IMR-90 (cell line): ENCODE measurements at regions not wholly inside any gene's neighbourhood (a gene's known extent, or its start where the extent isn't known, plus 50 kb on each side); places are given as distances from the start of the nearest gene placed in this dataset.

Experiments used
- ATAC-seq: fragments of 200-7000 bp; cut with Tn5 transposase; 2 replicates; pipeline ENCODE4 v1.9.1; 2020; ENCODE audit warnings: low read depth, mild to moderate bottlenecking, moderate library complexity
- BruUV-seq: library from RNA; stranded (reverse); fragments of 400-500 nt; replicated peaks from 2 replicates; lab custom pipeline; 2021; lab: Mats Ljungman, UMichigan
- CTCF ChIA-PET: fragments of 300-600 bp; formaldehyde crosslinking; extraction: SDS; loops from one replicate; lab custom pipeline; 2021; ENCODE audit warnings: antibody characterized with exemption; lab: Yijun Ruan, JAX
- POLR2A ChIA-PET: fragments of 300-600 bp; sonication (Branson Sonifier 250); formaldehyde crosslinking; loops from one replicate; lab custom pipeline; 2022; ENCODE audit warnings: antibody characterized with exemption; ENCODE audit not compliant: unreplicated experiment; lab: Charles Lee
- DNase-seq: peaks from one replicate; pipeline ENCODE4 v3.0.0; 2013
- H2AFZ ChIP-seq: replicated peaks from 2 replicates; pipeline ENCODE3; 2013; ENCODE audit warnings: low read length, mild to moderate bottlenecking; ENCODE audit not compliant: poor library complexity
- H2AK5ac ChIP-seq: 2 replicates; pipeline ENCODE4 v1.6.1; 2013; ENCODE audit warnings: low read depth, low read length, inconsistent platforms
- H2AK9ac ChIP-seq: replicated peaks from 2 replicates; pipeline ENCODE3; 2013; ENCODE audit warnings: mild to moderate bottlenecking, low read depth, low read length, moderate library complexity; ENCODE audit not compliant: poor library complexity
- H2BK120ac ChIP-seq: 2 replicates; pipeline ENCODE4 v1.6.1; 2013; ENCODE audit warnings: low read depth, low read length, inconsistent platforms
- H2BK15ac ChIP-seq: 3 replicates; pipeline ENCODE4 v1.6.1; 2013; ENCODE audit warnings: low read depth, low read length, inconsistent platforms
- H2BK20ac ChIP-seq: 2 replicates; pipeline ENCODE4 v1.6.1; 2013; ENCODE audit warnings: low read depth, mild to moderate bottlenecking, inconsistent platforms, low read length, moderate library complexity
- H2BK5ac ChIP-seq: 2 replicates; pipeline ENCODE4 v1.6.1; 2013; ENCODE audit warnings: mild to moderate bottlenecking, low read depth, low read length, inconsistent platforms; ENCODE audit not compliant: poor library complexity, severe bottlenecking
- H3K14ac ChIP-seq: replicated peaks from 2 replicates; pipeline ENCODE4 v1.6.1; 2013; ENCODE audit warnings: low read depth, low read length, inconsistent platforms
- H3K18ac ChIP-seq: 2 replicates; pipeline ENCODE4 v1.6.1; 2013; ENCODE audit warnings: low read depth, low read length, control low read depth
- H3K23ac ChIP-seq: 2 replicates; pipeline ENCODE4 v1.6.1; 2013; ENCODE audit warnings: low read depth, low read length, inconsistent platforms
- H3K27ac ChIP-seq: 2 replicates; pipeline ENCODE4 v1.5.1; 2013; ENCODE audit warnings: mild to moderate bottlenecking, control low read depth, low read length; ENCODE audit not compliant: insufficient read depth
- H3K27me3 ChIP-seq: 2 replicates; pipeline ENCODE4 v1.6.1; 2013; ENCODE audit warnings: low read length; ENCODE audit not compliant: control insufficient read depth, insufficient read depth
- H3K36me3 ChIP-seq: 2 replicates; pipeline ENCODE4 v1.6.1; 2013; ENCODE audit warnings: low read length, mixed read lengths; ENCODE audit not compliant: control insufficient read depth, insufficient read depth
- H3K4ac ChIP-seq: 2 replicates; pipeline ENCODE4 v1.6.1; 2013; ENCODE audit warnings: low read depth, low read length, inconsistent platforms
- H3K4me1 ChIP-seq: 2 replicates; pipeline ENCODE4 v1.6.1; 2013; ENCODE audit warnings: low read length, mixed read lengths; ENCODE audit not compliant: control insufficient read depth, insufficient read depth
- H3K4me2 ChIP-seq: 2 replicates; pipeline ENCODE4 v1.6.1; 2013; ENCODE audit warnings: low read depth, mild to moderate bottlenecking, control low read depth, low read length, moderate library complexity
- H3K4me3 ChIP-seq: 2 replicates; pipeline ENCODE4 v1.5.1; 2013; ENCODE audit warnings: low read depth, mild to moderate bottlenecking, control low read depth, low read length, moderate library complexity; ENCODE audit not compliant: insufficient read depth
- H3K56ac ChIP-seq: 2 replicates; pipeline ENCODE4 v1.6.1; 2013; ENCODE audit warnings: low read length, inconsistent platforms; ENCODE audit not compliant: insufficient read depth; ENCODE audit errors: extremely low read depth
- H3K79me1 ChIP-seq, 2 experiments: 2 replicates each; pipeline ENCODE4 v1.6.1; 2013; ENCODE audit warnings: low read length in 2 of 2, inconsistent platforms in 1 of 2, low read depth in 1 of 2
- H3K9ac ChIP-seq: 2 replicates; pipeline ENCODE4 v1.6.1; 2013; ENCODE audit warnings: low read depth, low read length, control low read depth
- H3K9me1 ChIP-seq: 2 replicates; pipeline ENCODE4 v1.6.1; 2013; ENCODE audit warnings: low read length, inconsistent platforms; ENCODE audit not compliant: insufficient read depth
- H3K9me3 ChIP-seq: 2 replicates; pipeline ENCODE4 v1.6.1; 2013; ENCODE audit warnings: low read length; ENCODE audit not compliant: control insufficient read depth, insufficient read depth
- H4K20me1 ChIP-seq: 2 replicates; pipeline ENCODE4 v1.6.1; 2013; ENCODE audit warnings: low read length, inconsistent platforms; ENCODE audit not compliant: insufficient read depth
- H4K5ac ChIP-seq: 2 replicates; pipeline ENCODE4 v1.6.1; 2013; ENCODE audit warnings: mild to moderate bottlenecking, low read depth, low read length, control low read depth
- H4K8ac ChIP-seq, 2 experiments: 2 replicates each; pipeline ENCODE4 v1.6.1; 2013; ENCODE audit warnings: low read depth in 2 of 2, low read length in 2 of 2, control low read depth in 1 of 2, inconsistent platforms in 1 of 2
- H4K91ac ChIP-seq: 2 replicates; pipeline ENCODE4 v1.6.1; 2013; ENCODE audit warnings: low read depth, low read length, inconsistent platforms; ENCODE audit not compliant: insufficient read depth
- CHD1 ChIP-seq: IDR thresholded peaks from 2 replicates; pipeline ENCODE4 v1.6.1; 2012; ENCODE audit warnings: low read depth, low read length, improper control_type of control experiment
- FOS ChIP-seq: fragments of 150-350 bp; IDR thresholded peaks from 2 replicates; pipeline ENCODE4 v1.6.1; 2016; ENCODE audit warnings: low read depth, low read length
- MAZ ChIP-seq: IDR thresholded peaks from 2 replicates; pipeline ENCODE4 v1.6.1; 2012; ENCODE audit warnings: low read depth, mild to moderate bottlenecking, low read length, improper control_type of control experiment, moderate library complexity, borderline replicate concordance
- NFE2L2 ChIP-seq: fragments of 150-350 bp; IDR thresholded peaks from 2 replicates; pipeline ENCODE4 v1.6.1; 2016; ENCODE audit warnings: low read depth, mild to moderate bottlenecking, low read length
- RAD21 ChIP-seq: IDR thresholded peaks from 2 replicates; pipeline ENCODE4 v1.6.1; 2012; ENCODE audit warnings: low read length, improper control_type of control experiment
- RCOR1 ChIP-seq: IDR thresholded peaks from 2 replicates; pipeline ENCODE4 v1.6.1; 2012; ENCODE audit warnings: mild to moderate bottlenecking, low read length, improper control_type of control experiment; ENCODE audit not compliant: insufficient replicate concordance
- WGBS, 2 experiments: methylation state at CpG; one replicate each; pipeline versions ENCODE4 v1.1.5 to v1.1.7; 2013; ENCODE audit warnings: missing lambda C conversion rate in 2 of 2; ENCODE audit not compliant: insufficient read length in 1 of 2; ENCODE audit errors: extremely low coverage in 2 of 2; 5-methylcytosine and 5-hydroxymethylcytosine counted together
- dilution Hi-C: fragments of 300-500 bp; cut with HindIII; formaldehyde crosslinking; loops from one replicate; pipeline ENCODE4 v1.14.3; 2018; ENCODE audit warnings: low sequenced_read_pairs; ENCODE audit not compliant: unreplicated experiment
- in situ Hi-C: fragments of 300-500 bp; cut with MboI; formaldehyde crosslinking; loops from 3 replicates; pipeline ENCODE4 v1.14.3; 2019; ENCODE audit warnings: low sequenced_read_pairs, inconsistent platforms, mixed read lengths
- intact Hi-C: fragments of 100-400 bp; cut with micrococcal nuclease; formaldehyde crosslinking; loops from 2 replicates; pipeline ENCODE4 v1.10.0; 2022
- TF ChIP-seq, protein P1 (sequence below): fragments of 150-350 bp; IDR thresholded peaks from 2 replicates; pipeline ENCODE4 v1.6.1; 2017; ENCODE audit warnings: mild to moderate bottlenecking, antibody characterized with exemption, low read length, low read depth

DNA sequence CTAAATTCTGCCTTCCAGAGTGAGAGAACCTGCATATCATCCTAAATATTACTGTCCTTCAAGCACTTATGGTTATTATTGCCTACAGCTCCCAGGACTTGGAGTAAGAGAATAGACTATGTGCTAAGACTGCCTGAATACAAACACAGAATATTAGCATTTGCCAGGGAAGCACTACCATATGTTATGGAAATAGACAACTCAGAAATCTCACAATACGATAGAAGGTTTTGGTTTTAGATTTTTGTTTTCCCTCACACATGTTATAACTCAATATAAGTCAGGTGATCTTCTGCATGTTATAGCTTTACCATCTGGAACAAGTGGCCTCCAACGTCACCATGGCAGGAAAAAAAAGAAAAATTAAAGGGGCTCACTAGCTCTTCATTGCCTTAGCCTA lies 413.9 kb downstream of the LRRIQ3 start:
- Histone ChIP-seq H3K9ac (no peak overlapping the region), H3K4me3 (no peak overlapping the region), H3K4ac (no peak overlapping the region), H4K8ac (no peak overlapping the region), H2AK5ac (no peak overlapping the region), H3K18ac (no peak overlapping the region), H4K91ac (no peak overlapping the region), H3K79me1 (no peaks in the 10 kb centered on the region), H3K27me3 (no peaks in the 10 kb centered on the region), H3K4me2 (no peak overlapping the region), H3K4me1 (no peaks in the 10 kb centered on the region), H3K14ac (no peak overlapping the region), H3K9me3 (peaks cover 12% of the 10 kb centered on the region), H4K5ac (no peak overlapping the region), H2BK15ac (no peak overlapping the region), H3K36me3 (no peaks in the 10 kb centered on the region), H3K9me1 (no peaks in the 10 kb centered on the region), H3K23ac (no peak overlapping the region), H2AK9ac (no peak overlapping the region), H3K27ac (no peak overlapping the region), H4K20me1 (no peaks in the 10 kb centered on the region), H3K56ac (no peak overlapping the region), H2BK120ac (no peak overlapping the region), H2BK5ac (no peak overlapping the region), H2AFZ (no peak overlapping the region), H2BK20ac (no peak overlapping the region)
- no peak for ATAC-seq
- CTCF ChIA-PET, result no interaction called here
- BruUV-seq, result no TSS peak
- in situ Hi-C loops (no loop called here), intact Hi-C loops (no loop called here), dilution Hi-C loops (no loop called here)
- TF ChIP-seq FOS (no peak), MAZ (no peak), CHD1 (no peak), NFE2L2 (no peak), RCOR1 (no peak), RAD21 (no peak)
- TF ChIP-seq, protein P1, sequence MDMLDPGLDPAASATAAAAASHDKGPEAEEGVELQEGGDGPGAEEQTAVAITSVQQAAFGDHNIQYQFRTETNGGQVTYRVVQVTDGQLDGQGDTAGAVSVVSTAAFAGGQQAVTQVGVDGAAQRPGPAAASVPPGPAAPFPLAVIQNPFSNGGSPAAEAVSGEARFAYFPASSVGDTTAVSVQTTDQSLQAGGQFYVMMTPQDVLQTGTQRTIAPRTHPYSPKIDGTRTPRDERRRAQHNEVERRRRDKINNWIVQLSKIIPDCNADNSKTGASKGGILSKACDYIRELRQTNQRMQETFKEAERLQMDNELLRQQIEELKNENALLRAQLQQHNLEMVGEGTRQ, result no peak
- WGBS, 2 experiments, result no CpG with 5 or more reads among the region's 2 CpGs
- DNase-seq, result no peak
- POLR2A ChIA-PET, result no interaction called here
